HuH-7 (cell line): ENCODE measurements at regions not wholly inside any gene's neighbourhood (a gene's known extent, or its start where the extent isn't known, plus 50 kb on each side); places are given as distances from the start of the nearest gene placed in this dataset.
"Not testable (repeated sequence)": the region's sequence is repeated elsewhere in the genome, so short reads cannot be mapped to it uniquely, and the experiment has no call there.

ENCODE experiments used
- DNase-seq: peaks from one replicate; pipeline ENCODE4 v3.0.0; 2011; ENCODE audit warnings: low spot score

DNA sequence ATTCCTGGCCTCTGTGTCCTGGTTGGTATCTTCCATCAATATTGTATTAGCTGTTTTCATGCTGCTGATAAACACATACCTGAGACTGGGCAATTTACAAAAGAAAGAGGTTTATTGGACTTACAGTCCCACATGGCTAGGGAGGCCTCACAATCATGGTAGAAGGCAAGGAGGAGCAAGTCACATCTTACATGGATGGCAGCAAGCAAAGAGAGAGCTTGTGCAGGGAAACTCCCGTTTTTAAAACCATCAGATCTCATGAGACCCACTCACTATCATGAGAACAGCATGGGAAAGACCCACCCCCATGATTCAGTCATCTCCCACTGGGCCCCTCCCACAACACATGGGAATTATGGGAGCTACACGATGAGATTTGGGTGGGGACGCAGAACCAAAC is 265.3 kb upstream of the IL12B start:
- DNase-seq: not testable (repeated sequence)

DNA sequence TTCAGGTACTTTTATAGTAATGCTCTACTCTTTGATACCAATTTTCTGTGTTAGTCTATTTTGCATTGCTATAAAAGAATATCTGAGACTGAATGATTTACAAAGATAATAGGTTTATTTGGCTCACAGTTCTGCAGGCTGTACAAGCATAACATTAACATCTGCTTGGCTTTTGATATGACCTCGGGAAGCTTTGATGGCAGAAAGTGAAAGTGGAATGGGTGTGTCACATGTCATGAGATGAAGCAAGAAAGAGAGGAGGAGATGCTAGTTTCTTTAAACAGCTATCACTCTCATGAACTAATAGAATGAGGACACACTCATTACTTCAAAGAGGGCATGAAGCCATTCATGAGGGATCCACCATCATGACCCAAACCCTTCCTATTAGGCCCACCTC is 270.9 kb upstream of the IL12B start:
- no peak for DNase-seq

DNA sequence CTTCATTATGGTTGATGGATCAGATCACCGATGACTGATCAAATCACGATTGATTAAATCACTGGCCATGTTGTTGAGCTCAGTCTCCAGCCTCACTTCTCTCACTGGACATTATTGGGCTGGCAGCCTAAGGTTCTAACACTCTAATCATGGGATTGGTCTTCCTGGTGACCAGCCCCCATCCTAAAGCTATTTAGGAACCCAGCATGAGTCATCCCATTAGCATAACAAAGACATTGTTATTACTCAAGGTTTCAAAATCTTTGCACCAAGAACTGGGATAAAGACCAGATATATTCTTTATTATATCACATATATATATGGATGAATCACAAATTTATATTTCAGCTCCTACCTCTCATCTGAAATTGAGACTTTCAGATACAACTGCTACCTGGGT is 272.1 kb upstream of the IL12B start:
- no peak for DNase-seq

DNA sequence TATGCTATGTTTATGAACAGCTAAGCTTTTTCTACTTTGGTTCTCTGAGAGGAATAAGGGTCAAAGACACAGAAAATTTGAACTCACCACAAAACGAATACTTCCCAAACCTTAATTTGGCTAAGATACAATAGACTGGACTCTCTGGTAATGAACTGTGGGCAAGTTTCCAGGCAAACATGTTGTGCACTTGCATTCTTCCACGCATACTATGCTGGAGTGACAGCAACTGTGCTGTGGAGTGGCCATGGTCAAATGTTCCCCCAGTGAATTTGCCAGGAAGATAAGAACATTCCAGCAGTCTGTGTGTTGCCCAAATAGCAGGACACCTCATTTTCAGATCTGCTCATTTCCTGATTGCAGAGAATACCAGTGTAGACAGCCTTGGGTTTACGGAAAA is 275.3 kb upstream of the IL12B start:
- no peak for DNase-seq

DNA sequence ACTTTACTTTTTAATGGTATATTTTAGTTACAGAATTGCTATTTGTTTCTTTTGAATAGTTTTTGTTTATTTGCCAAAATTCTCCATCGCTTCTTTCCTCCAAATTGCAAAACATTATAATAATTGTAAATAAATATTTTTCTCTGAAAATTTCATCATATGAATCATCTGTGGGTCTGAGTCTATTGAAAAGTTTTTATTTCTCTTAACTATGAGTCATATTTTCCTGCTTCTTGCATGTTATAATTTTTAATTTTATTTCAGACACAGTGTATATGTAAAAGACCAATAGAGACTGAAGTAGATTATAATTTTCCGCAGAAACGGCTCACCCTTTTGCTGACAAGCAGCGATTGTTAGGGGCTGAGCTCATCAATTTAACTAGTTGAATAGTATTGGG is 279.1 kb upstream of the IL12B start:
- no peak for DNase-seq

DNA sequence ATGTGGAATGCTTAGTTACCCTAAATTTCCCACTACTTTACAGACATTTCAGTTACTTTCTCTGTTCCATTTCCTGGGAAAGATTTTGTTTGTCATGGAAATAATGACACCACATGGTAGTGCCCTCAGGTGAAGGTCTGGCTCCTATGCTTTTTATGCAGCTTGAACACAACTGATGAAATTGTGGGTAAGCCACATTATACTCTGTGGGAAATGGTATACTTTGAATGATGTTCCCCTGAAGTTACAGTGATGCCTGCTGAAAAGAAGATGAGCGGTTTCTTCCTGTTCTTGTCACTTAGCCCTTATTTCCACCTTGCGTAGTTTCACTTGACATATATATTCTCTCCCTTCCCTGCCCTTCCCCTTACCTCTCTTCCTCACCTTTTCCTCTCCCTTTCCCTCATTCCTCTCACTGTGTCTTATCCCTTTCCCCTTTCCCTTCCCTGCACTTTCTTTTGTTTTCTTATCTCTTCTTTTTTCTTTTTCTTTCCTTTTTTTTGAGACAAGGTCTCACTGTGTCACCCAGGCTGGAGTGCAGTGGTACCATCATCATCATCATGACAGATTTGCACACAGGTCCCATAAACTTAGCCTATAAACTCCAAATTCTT is 280.8 kb upstream of the IL12B start:
- no peak for DNase-seq

DNA sequence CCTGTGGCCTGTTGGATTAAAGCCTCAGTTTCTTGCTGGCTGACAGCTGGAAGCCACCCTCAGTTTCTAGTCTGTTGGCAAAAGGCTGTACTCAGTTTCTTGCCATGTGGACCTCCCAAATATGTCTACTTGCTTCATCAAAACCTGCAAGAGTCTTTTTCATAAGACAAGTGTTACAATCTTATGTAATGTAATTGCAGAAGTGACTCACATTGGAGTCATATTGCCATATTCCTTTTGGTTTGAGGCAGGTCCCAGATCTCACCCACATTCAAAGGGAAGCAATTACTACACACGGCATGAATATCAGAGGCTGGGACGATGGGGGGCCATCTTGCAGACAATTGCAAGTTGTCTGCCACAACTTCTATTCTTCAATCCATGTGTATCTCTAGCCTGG is 286.7 kb upstream of the IL12B start:
- DNase-seq: no peak

DNA sequence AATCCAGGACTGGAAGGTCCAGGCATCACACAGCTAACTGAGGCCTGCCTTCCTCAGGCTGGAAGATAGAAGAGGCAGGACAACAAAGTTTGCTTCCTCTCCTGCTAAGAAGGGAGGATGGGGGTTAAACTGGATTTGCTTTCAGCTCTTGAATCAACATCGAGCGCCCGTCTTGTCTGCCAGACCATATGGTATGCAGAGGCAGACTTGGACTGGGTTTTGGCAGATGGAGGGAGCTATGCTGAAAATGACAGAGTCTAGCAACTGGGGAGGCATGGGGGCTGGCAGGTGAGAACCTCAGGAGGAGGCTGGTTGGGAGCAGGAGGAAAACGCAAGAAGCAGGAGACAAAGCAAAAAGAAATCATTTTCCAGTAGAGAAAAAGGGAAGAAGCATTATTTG is 289.5 kb upstream of the IL12B start:
- DNase-seq: no peak

DNA sequence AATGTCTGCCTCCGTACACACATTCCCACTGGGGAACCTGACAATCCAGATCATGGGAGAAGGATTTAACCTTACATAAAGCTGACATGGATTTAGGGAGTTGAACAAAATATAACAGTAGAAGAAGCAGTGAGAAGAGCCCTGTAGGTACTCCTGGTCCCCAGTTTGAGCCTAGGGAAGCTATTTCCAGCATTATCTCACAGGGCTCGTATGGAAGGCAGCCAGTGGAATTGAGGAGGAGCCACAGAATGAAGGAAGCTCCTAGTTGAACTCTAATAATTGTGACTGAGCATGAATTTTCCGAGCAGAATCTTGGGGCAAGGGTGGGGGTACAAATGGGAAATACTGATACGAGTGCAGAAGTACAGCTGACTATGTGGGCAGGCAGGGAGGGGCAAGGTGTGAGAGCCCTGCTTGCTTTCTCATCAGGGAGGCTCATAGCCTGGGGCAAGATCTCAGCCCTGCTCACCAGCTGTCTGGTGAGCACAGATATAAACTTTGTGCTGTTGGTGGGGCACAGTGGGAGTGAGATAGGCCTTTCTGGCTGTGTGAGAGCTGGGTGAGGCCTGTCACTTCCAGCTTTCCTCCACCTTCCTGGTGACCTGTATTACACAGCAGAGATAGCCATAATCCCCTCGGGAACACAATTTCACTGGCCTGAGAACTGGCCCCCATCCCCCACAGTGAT is 290.7 kb upstream of the IL12B start:
- DNase-seq: no peak

DNA sequence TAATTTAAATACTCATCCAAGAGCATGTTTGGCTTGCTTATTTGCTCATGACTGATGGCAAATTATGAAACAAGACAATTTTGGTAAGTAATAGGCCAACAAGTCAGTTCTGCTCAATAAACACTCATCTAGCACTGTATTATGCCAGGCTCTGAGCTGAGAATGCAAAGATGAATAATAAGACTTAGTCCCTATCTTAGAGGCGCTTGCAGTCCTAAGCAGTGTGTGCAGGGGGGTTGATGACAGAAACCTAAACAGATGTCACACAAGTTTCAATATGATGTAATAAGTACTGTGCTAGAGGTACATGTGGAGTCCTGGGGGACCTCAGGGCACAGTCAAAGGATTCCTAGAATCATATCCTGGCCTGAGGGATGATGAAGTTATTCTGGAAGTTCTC is 287.6 kb upstream of the ADRA1B start:
- no peak for DNase-seq

DNA sequence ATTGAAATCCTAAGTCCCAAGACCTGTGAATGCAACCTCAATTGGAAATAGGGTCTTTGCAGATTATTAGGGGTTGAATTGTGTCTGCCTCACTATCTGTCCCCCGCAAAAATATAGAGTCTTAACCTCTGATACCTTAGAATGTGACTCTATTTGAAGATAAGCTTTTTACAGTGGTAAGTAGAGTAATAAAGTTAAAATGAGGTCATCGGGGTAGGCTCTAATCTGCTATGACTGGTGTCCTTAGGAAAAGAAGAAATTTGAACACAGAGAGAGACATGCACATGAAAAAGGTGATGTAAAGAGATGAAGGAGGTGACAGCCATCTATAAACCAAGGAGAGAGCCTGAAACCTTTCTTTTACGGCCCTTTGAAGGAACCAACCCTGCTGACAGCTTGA is 287.1 kb upstream of the ADRA1B start:
- no peak for DNase-seq

DNA sequence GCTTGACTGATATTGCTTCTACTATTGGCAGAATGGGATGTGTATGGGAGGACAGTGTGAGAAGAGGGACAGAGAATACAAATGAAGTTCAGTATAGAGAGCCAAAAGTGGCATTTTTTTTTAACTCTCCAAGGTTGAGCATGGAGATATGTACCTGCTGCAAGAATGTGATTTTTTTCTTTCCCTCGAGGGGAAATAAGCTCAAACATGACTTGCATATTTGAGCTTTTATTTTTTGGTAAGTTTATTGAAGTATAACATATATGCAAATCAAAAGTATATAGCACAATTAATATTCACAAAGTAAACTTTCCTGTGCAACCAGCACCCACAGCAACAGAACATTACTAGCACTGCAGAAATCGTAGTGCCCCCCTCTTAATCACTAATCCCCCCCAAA is 285.7 kb upstream of the ADRA1B start:
- DNase-seq: no peak

DNA sequence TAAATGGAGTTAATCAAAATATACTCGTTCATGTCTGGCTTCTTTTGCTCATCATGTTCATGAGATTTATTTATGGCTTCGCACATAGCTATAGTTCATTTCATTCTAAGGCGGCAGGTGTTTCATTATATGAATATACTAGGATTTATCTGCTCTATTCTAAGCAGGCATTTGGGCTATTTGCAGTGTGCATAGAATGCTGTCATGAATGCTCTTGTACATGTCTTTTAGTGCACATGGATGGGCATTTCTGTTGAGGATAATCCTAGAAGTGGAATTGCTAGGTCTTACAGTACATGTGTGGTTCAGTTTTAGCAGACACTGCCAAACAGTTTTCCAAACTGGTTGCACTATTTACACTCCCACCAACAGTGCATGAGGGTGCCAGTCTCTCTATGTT is 285.3 kb upstream of the ADRA1B start:
- DNase-seq: no peak

DNA sequence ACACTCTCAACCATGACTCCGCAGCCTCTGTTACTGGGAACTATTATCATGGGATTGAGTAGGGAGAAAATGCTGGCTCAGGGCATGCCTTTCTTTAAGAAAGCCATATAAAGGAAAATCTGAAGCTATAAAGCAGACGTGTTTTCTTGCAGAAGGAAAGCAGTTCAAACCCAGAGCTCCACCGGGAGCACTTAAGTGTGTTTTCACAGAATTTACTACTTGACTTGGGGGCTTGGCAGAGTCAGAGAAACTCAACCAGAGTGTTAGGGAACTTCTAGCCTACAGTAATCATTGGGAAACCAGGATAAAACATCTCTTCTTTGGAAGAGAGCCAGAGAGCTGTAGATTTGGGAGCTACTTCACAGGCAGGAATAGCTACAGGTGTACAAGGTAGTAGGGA is 283.4 kb upstream of the ADRA1B start:
- no peak for DNase-seq

DNA sequence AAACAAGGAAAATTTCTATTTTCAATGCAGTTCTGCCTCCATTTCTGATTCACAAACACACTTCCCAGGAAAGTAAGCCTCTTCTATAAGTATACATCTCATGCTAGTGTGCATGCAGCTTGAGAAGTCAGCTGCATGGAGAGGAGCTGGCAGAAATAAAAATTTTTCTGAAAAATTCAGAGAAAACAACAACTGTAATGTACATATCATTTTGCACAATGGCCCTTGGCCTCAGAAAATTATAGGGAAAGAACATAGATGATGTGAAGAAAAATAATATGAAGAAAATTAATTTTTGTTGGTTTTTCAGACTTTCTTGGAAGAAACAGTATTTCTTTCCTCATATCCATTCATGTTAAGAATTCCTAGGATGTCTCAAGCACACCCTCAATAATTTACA is 277.8 kb upstream of the ADRA1B start:
- DNase-seq: no peak

DNA sequence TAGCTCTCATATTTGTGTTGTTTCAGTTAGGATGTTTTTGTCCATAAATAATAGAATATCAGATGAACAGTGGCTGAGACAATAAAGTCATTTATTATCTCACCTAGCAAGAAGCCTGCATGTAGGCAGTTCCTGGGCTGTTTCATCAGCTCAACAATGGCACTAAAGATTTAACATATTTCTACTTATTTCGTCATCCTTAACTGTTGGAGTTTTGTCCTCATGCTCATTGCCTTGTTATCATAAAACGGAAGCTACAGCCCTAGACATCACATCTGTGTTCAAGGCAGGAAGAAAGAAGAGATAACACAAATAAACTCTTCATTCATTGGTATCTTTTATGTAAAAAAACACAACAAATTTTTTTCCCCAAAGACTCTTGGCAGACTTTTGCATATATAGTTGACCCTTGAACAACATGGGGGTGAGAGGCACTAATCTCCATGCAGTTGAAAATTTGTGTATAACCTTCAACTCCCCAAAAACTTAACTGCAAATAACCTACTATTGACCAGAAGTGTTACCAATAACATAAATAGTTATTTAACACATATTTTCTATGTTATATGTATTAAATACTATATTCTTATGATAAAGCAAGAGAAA is 277.2 kb upstream of the ADRA1B start:
- DNase-seq: no peak

DNA sequence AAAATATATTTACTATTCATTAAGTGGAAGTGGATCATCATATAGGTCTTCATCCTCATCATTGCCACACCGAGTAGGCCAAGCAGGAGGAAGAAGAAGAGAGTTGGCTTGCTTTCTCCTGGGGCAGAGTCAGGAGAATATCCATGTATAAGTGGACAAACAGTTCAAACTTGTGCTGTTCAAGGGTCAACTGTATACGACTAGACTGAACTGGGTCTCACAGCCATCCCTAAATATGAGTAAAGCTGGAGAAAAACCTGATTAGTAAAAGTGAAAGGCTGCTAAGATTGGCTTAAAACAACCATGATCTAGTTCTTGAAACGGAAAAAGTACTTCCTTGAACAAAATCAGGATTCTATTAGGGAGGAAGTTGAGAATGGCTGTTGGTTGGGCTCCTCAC is 276.7 kb upstream of the ADRA1B start:
- DNase-seq: no peak

DNA sequence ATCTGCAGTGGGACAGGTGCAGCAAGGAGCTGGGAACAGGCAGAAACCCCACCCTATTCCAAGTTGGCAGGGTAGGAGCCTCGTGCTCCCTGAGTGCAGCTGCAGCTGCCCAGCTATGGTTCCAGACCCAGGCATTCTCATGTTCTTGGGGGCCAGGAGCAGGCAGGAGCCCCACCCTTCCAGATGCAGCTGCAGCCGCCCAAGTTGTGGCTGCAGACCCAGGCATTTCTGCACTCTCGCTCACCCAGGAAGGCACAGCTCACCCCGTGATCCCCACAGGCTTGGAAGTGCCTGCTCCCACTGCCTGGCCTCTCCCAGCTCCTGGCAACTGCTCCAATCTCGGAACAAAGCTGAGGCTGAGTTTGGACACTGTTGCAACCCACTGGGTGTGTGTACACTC is 275.8 kb upstream of the ADRA1B start:
- no peak for DNase-seq

DNA sequence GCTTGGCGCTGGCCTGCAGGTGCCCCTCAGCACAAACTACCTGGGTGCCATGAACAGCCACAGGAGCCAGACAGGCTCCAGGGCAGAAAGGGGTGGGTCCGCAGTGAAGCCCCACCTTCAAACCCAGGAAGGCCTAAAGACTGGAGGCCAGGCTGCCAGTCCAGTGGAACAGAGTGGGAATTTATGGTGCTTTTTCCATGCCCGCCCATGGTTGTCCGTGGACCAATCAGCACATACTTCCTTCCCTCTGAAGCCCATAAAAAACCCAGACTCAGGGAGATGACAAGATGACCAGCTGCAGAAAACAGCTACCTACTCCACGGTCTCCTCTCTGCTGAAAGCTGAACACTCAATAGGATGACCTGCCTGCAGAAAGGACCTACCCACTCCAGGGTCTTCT is 275.4 kb upstream of the ADRA1B start:
- DNase-seq: no peak

DNA sequence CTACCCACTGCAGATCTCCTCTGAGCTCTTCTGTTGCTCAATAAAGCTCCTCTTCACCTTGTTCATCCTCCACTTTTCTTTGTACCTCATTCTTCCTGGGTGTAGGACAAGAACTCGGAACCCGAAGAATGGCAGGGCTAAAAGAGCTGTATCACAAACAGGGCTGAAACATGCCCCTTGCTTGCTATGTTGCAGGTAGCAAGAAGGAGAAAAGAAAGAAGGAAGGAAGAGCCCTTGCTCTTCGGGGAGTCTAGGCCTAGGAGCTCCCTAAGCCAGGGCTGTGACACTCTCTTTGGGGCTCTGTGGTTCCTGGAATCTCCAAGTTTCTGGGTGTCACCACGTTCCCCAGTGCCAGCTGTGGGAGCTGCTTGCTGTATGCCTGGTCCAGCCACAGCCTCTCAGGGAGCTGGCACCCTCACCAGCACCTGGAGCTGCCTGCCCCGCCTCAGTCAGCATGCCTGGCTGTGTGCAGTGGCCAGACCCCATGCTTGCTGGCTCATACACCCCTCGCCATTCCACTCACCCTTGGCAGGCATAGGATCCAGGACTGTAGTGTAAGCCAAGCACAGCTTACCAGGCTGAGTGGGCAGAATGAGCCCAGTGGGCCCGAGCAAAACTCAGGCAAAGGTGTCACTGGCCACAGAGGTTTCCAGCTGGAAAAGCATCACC is 274.8 kb upstream of the ADRA1B start:
- DNase-seq: no peak

DNA sequence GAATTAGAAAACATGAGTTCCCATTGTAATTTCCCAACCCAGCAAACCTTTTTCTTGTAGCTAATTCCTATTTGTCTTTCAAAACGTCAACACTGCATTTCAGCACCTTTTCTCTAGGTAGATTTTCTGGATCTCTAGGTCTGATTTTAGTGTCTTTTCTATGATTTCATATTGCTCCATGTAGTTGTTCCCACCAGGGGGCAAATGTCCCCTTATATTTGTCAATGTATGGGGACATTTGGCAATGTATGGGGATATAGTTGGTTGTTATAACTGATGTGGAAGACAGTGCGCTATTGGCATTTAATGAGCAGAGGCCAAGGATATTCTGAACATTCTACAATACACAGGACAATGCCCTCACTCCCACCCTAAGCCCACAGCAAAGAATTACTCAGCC is 273.9 kb upstream of the ADRA1B start:
- DNase-seq: no peak

DNA sequence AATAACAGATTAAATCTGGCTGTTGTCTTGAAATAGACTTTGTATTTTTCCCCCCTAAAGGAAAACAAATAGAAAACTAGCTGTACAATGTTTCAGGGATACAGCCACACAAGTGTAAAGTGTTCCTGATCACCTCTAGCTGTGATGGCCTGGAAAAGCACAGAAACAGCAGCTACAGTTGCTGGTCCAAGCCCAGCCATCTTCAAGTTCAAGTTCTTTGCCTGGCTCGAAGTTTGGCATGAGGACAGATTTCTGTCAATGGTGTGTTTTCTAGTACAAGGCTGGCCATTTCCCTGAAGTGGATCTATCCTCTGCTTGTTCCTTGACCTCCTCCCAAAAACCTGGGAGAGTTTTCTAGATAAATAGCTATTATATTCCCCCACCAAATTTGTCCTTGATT is 272.2 kb upstream of the ADRA1B start:
- no peak for DNase-seq

DNA sequence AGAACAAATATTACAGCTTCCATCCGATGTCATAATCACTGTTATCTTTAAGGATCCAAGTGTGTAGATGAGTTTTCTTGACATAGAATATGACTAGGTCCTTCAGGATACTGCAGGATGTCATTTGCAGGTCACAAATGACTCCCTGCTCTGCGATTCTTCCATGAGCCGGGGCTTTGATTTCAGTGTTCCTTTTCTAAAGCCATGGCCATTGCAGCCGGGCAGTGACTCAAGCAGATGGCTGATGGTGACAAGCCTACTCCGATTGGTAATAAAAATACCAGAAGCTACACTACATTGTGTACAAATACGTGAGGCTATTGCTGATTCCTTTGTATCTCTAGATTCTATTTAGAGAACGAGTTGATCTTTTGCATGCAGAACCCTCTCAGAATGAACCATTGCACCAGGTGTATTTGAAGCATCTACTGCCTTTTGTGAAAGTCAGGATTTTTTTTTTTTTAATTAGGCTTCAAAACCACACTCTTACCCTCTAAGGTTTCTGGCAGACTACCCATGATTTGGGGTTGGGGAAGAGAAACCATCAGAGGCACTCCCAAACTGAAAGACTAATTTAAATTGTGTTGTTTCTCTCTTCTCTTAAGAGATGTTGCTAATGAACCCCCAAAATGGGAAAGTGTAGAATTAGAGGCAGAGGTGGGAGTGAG is 271.0 kb upstream of the ADRA1B start:
- DNase-seq: no peak
